Large intestine (tissue), 3 donors: ENCODE measurements at regions not wholly inside any gene's neighbourhood (a gene's known extent, or its start where the extent isn't known, plus 50 kb on each side); places are given as distances from the start of the nearest gene placed in this dataset.

ENCODE experiments used
- DNase-seq, 2 donors: peaks; one replicate each; pipeline versions ENCODE4 v3.0.0 to v3.0.0-alpha.2; 2013
- H3K27ac ChIP-seq: one replicate; pipeline ENCODE4 v1.5.1; 2013; ENCODE audit warnings: low read length
- H3K27me3 ChIP-seq: 2 replicates; pipeline ENCODE4 v1.6.1; 2013; ENCODE audit warnings: low read length; ENCODE audit not compliant: control insufficient read depth, insufficient read depth
- H3K36me3 ChIP-seq: 2 replicates; pipeline ENCODE4 v1.6.1; 2013; ENCODE audit warnings: low read length; ENCODE audit not compliant: control insufficient read depth, insufficient read depth
- H3K4me1 ChIP-seq: one replicate; pipeline ENCODE4 v1.6.1; 2013; ENCODE audit warnings: low read length; ENCODE audit not compliant: control insufficient read depth, insufficient read depth
- H3K4me3 ChIP-seq: one replicate; pipeline ENCODE4 v1.5.1; 2013; ENCODE audit warnings: low read length
- H3K9me3 ChIP-seq: one replicate; pipeline ENCODE4 v1.6.1; 2013; ENCODE audit warnings: mild to moderate bottlenecking, low read depth, low read length, moderate library complexity; ENCODE audit not compliant: control insufficient read depth
- WGBS: methylation state at CpG from one replicate; pipeline ENCODE4 v1.1.5; 2013; ENCODE audit warnings: low lambda C conversion rate; ENCODE audit not compliant: insufficient coverage; 5-methylcytosine and 5-hydroxymethylcytosine counted together

- no CpG with 5 or more reads among the region's 1 CpG for WGBS
- no peaks in the 10 kb centered on the region for H3K27me3 ChIP-seq
- no peak for DNase-seq
- no peak overlapping the region for H3K4me3 ChIP-seq
- H3K4me1 ChIP-seq, result peaks cover 18% of the 10 kb centered on the region
- no peak overlapping the region for H3K27ac ChIP-seq
- no peaks in the 10 kb centered on the region for H3K36me3 ChIP-seq
- peaks cover 4% of the 10 kb centered on the region for H3K9me3 ChIP-seq
These were observed 58.9 kb upstream of the CD28 start for GRCh38 chr2:203647579-203647978.

- no peaks in the 10 kb centered on the region for H3K36me3 ChIP-seq
- H3K27ac ChIP-seq, result no peak overlapping the region
- H3K27me3 ChIP-seq, result no peaks in the 10 kb centered on the region
- peak in 1 of 2 donors; percentile 54 for DNase-seq
- WGBS, result no CpG with 5 or more reads among the region's 2 CpGs
- H3K4me3 ChIP-seq, result no peak overlapping the region
- peaks cover 18% of the 10 kb centered on the region for H3K4me1 ChIP-seq
- peaks cover 4% of the 10 kb centered on the region for H3K9me3 ChIP-seq
These were observed 58.2 kb upstream of the CD28 start for GRCh38 chr2:203648273-203648672.

- Histone ChIP-seq H3K4me1 (peaks cover 18% of the 10 kb centered on the region), H3K27ac (peak overlapping the region; percentile 62), H3K9me3 (peaks cover 4% of the 10 kb centered on the region), H3K36me3 (no peaks in the 10 kb centered on the region), H3K27me3 (no peaks in the 10 kb centered on the region), H3K4me3 (no peak overlapping the region)
- no peak for DNase-seq
- no CpG with 5 or more reads among the region's 4 CpGs for WGBS
These were observed 57.1 kb upstream of the CD28 start for GRCh38 chr2:203649176-203649814.

- WGBS, result 40% methylated on average over 1 of the region's 4 CpGs
- no peaks in the 10 kb centered on the region for H3K36me3 ChIP-seq
- peak; percentile 93 to 97 for DNase-seq
- peak overlapping the region; percentile 62 for H3K27ac ChIP-seq
- peaks cover 4% of the 10 kb centered on the region for H3K9me3 ChIP-seq
- no peaks in the 10 kb centered on the region for H3K27me3 ChIP-seq
- H3K4me3 ChIP-seq, result no peak overlapping the region
- peaks cover 22% of the 10 kb centered on the region for H3K4me1 ChIP-seq
These were observed 55.4 kb upstream of the CD28 start for GRCh38 chr2:203650860-203651613.

- DNase-seq, result no peak
- no peaks in the 10 kb centered on the region for H3K27me3 ChIP-seq
- H3K4me3 ChIP-seq, result no peak overlapping the region
- H3K27ac ChIP-seq, result no peak overlapping the region
- H3K36me3 ChIP-seq, result no peaks in the 10 kb centered on the region
- peaks cover 23% of the 10 kb centered on the region for H3K4me1 ChIP-seq
- no CpG with 5 or more reads among the region's 1 CpG for WGBS
- no peaks in the 10 kb centered on the region for H3K9me3 ChIP-seq
These were observed 54.8 kb upstream of the CD28 start for GRCh38 chr2:203651621-203652020.

GRCh38 chr2:203654826-203655225 lies 51.6 kb upstream of the CD28 start:
- no peak overlapping the region for H3K27ac ChIP-seq
- WGBS, result 100% methylated on average over 1 of the region's 3 CpGs
- no peaks in the 10 kb centered on the region for H3K36me3 ChIP-seq
- H3K4me3 ChIP-seq, result no peak overlapping the region
- no peaks in the 10 kb centered on the region for H3K27me3 ChIP-seq
- peaks cover 17% of the 10 kb centered on the region for H3K4me1 ChIP-seq
- no peaks in the 10 kb centered on the region for H3K9me3 ChIP-seq
- no peak for DNase-seq

- peaks cover 12% of the 10 kb centered on the region for H3K4me1 ChIP-seq
- DNase-seq, result peak; percentile 94 to 98
- no peaks in the 10 kb centered on the region for H3K27me3 ChIP-seq
- WGBS, result no CpG with 5 or more reads among the region's 10 CpGs
- no peaks in the 10 kb centered on the region for H3K9me3 ChIP-seq
- H3K36me3 ChIP-seq, result no peaks in the 10 kb centered on the region
- H3K4me3 ChIP-seq, result no peak overlapping the region
- H3K27ac ChIP-seq, result peak overlapping the region; percentile 86
These were observed 49.7 kb upstream of the CD28 start for GRCh38 chr2:203656522-203657287.
